GM18951 (cell line): ENCODE measurements at regions not wholly inside any gene's neighbourhood (a gene's known extent, or its start where the extent isn't known, plus 50 kb on each side); places are given as distances from the start of the nearest gene placed in this dataset.

ENCODE experiments used
- POLR2A ChIP-seq: IDR thresholded peaks from 4 replicates; pipeline ENCODE4 v1.6.1; 2011; ENCODE audit warnings: mild to moderate bottlenecking; ENCODE audit not compliant: insufficient read length, insufficient read depth; ENCODE audit errors: extremely low read depth
- in situ Hi-C: fragments of 300-500 bp; cut with MboI; formaldehyde crosslinking; loops from one replicate; pipeline ENCODE4 v1.12.0; 2022; ENCODE audit warnings: low sequenced_read_pairs, mixed read lengths, inconsistent platforms; ENCODE audit not compliant: unreplicated experiment

DNA sequence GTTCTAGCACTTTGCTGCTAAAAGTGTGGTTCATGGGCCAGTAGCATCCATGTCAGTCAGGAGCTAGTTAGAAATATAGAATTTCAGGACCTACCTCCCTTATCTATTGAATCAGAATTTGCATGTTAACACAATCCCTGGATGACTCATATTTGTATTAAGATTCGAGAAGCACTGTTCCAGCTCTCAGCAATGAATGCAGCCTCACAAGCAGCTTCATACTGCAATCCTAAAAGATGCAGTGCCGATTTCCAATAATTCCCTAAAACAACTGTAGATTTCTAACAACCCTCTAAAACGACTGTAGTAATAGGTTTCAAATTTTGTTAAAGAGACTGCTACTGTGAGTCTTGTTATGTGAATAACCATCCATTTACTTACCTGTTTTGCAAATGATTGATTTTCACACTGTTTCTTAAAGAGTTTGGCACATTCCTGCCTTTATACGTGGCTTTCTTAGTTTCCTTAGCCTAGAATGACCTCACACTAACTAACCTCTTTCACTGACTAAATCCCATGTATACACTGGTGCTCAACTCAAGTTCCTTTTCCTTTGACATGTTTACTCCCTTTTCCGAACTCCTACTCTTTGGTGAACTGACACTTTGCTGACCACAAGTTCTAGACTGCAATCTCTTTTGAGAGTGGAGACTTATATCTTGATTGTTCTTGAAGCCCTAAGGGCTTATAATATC, 511.8 kb downstream of the METTL15 start:
- in situ Hi-C loops, result no loop called here
- TF ChIP-seq POLR2A, result no peak

DNA sequence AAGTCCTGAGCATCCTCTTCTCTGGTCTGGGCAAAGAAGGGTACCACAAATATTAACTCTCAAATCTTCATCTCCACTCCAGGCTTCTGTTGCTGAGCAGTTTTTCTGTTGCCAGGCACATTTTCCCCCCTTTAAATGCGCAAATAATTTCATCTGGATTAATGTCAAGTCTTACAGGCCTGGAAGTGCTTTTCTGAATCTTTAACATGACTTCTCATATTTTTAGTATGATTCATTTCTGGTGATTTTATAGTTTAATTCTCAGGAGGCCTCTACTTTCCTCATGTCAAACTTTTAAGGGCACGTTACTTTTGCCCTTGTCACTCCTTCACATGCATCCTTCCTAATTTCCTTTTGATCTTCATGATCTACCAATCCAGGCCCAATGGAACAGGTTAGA, 510.2 kb downstream of the METTL15 start:
- TF ChIP-seq POLR2A, result no peak
- in situ Hi-C loops, result no loop called here

DNA sequence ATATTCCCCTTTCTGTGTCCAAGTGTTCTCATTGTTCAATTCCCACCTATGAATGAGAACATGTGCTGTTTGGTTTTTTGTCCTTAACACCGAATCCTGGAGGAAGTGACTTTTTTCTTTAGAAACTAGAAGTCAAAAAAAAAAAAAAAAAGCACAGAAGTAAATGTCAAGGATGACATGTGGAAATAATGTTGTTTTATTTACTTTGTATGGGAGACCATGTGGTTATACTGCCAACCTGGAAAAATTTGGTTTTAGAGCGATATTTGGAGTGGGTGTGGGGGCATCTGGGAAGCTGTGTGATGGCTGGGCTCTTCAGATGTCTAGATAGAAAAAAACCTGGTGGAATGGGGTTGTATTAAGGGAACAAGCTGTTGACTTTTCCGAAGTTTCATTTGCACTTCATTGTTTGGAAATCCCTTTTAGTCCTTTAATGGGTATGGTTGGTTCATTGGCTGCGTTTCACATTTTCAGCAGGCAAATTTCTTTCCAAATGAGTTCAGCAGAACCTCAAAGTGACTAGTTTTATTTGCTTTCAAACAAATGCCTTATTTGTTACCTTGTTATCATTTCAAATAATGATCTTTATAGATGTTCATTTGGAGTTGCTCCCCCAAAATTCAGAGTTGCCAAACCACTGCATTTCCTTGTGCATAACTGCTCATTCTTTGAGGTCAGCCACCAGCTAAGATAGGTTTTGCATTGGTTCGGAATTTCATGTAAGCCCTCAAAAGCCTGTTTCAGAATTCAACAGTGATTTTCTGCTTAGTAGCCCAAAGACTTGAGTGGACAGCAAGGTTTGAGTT, 508.2 kb downstream of the METTL15 start:
- in situ Hi-C loops, result no loop called here
- no peak for TF ChIP-seq POLR2A

DNA sequence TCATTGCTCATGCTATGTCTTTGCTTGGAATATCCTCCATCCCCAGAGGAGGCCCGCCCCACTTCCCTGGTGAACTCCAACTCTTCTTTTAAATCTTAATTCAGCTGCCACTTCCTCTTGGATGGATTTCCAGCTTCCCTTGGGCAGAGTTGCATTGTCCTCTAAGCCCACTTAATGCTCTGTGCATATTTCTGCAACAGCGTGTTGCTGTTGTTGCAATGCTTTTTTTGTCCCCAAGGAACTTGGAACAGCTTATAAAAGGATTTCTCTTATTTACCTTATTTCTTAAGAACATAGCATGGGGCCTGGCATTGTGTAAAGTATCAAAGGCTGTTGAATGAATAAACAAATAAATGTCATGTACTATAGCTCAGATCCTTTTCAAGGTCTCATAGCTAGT, 507.4 kb downstream of the METTL15 start:
- in situ Hi-C loops, result no loop called here
- TF ChIP-seq POLR2A, result no peak

DNA sequence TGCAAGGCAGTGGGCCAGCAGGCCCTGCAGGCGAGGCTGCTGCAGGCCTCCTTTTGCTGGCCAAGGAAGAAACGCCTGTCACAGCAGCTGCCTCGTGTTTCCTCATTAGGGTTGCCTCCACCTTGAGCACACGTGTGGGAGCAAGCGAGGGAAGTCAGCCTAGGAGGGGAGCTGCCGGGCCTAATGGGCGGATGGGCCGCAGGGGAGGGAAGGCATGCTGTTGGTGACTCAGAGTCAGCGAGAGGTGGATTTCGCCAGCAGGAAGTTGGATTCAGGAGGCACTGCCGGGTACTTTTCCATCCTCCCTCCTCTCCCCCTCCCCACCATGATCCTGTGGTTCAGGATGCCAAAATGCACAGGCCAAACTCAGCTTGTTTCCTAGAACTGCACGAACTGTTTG, 498.7 kb downstream of the METTL15 start:
- TF ChIP-seq POLR2A, result no peak
- in situ Hi-C loops, result no loop called here

DNA sequence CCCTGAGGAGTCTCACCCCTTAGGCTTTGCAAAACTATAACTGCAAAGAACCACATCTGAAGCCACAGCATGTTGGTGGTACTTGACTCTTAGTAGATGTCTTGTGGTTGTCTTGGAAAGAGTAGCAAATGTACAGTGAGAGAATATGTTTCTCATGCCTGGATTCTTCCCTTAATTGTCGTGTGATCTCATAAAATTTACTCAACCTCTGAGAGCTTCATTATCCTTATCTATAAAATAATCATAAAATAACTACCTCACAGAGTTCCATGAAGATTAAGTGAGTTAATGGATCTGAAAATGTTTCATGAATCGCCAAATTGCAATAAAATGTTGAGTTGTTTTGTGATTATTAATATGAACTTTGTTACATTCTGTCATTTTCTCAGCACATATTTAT, 491.5 kb downstream of the METTL15 start:
- no peak for TF ChIP-seq POLR2A
- in situ Hi-C loops, result no loop called here

DNA sequence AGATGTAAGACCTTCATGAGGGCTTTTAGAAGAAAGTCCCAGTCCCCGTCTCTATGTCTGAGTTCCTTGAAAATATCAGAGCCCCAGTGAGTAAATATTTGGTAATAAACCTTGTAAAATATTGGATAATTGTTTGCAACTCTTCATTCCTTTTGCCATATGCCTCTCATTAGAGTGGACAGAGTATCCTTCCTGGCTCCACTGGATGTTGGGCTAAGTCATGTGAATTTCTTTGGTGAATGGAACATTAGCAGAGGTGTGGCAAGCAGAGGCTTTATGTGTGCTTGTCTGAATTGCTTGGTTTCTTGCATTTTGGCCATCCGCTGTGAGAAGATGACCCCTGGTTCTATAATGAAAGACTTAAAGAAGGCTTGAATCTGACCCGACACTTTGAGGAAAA, 490.3 kb downstream of the METTL15 start:
- TF ChIP-seq POLR2A, result no peak
- in situ Hi-C loops, result no loop called here

DNA sequence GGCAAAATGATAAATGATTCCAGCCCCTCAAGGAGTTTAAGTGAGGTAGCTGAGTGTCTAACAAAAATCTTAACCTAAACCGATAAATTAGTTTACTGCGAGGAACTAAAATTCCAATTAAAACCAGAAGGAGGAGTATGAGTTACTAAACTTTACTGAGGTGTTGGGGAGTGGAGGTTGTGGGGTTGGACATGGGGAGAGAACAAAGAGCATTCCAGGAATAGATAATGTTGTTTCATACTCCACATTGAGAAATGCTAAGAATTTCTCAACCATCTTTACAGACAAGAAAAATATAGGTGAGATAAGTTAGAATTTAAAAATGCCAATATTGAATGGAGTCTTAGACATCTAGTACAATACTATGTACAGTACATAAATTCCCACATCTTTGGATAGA, 488.6 kb downstream of the METTL15 start:
- TF ChIP-seq POLR2A, result no peak
- in situ Hi-C loops, result no loop called here

DNA sequence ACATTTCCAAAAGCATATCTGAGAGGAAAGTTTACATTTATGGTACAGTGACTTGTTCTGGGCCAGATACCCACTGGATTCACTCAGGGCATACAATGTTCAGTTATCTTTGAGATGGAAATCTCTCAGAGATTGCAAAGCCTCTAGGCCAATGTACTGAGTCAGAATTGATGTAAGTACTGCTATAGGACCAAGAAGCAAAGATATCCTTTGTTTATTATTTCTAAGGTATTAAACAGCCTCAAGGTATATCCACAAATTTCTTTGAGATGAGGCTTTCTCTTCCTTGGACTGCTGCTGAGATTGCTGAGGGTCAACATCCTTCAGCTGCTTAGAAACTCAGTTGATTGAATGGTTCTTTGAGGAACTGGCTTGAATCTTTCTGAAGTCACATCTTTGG, 484.0 kb downstream of the METTL15 start:
- in situ Hi-C loops, result no loop called here
- TF ChIP-seq POLR2A, result no peak

DNA sequence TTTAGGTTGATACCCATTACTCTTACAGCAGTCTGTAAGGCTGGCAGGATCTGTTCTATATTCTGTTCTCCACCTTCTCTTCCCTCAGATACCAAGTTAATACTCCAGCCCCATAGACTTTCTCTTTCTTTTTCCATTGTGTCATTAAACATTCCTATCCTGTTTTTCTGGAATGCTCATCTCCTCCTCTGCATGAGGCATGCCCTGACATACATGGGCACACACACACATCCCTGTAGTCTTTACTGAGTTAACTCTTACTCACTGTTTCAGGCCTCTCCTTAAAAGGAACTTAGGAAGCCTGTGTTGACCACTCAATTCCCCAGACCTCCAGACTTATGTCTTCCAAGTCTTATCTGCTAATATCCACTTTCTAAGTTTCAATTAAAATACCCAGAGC, 476.8 kb downstream of the METTL15 start:
- TF ChIP-seq POLR2A, result no peak
- in situ Hi-C loops, result no loop called here

DNA sequence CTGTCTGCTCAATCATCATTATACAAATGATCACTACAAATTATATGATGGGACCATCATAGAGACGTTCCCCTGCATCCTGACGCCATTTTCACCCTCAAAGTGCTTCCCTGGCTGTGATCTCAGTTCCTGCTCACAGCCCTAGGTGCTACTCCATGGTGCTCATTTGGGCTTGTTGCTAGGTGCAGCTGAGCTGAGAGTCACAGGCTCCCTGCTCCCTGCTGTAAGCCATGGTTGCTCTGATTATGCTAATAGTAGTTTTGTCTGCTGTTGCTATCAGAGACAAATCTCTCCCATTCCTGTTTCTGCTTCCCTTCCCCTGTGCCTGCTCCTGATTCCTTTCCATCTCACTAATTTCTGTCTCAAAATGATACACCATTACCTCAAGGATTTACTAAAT, 474.3 kb downstream of the METTL15 start:
- in situ Hi-C loops, result no loop called here
- TF ChIP-seq POLR2A, result no peak

DNA sequence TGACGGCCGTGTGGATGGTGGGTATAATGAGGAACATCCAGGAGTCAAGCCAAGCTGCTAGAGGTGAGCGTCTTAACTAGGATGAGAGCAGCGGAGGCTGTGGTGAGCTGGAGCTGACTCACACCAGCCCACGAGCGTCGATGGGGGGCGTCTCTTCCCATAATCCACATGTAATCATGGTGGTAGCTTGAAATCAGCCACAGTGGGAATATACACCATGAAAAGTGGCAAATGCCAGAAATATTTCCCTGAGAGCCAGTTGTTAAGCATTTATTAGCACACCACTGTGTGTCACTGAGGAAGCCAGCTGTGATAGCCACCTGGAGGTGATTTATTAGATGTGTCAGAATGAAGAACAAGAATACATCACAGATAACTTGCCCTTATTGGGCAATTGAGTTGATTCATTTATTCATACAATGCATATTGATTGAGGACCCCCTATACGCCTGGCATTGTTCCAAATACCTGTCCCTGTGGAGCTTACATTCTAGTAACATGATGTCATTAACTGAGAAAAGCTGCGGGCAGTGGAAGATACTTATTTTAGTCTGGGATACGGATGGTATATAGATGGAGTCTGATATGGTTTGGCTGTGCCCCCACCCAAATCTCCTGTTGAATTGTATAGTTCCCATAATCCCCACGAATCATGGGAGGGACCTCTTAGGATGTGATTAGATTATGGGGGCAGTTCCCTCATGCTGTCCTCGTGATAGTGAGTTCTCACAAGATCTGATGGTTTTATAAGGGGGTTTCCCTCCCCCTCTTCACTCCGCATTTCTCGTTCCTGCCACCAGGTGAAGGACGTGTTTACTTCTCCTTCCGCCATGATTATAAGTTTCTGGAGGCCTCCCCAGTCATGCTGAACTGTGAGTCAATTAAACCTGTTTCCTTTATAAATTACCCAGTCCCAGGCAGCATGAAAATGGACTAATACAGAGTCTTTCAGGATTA, 473.4 kb downstream of the METTL15 start:
- TF ChIP-seq POLR2A, result no peak
- in situ Hi-C loops, result no loop called here

DNA sequence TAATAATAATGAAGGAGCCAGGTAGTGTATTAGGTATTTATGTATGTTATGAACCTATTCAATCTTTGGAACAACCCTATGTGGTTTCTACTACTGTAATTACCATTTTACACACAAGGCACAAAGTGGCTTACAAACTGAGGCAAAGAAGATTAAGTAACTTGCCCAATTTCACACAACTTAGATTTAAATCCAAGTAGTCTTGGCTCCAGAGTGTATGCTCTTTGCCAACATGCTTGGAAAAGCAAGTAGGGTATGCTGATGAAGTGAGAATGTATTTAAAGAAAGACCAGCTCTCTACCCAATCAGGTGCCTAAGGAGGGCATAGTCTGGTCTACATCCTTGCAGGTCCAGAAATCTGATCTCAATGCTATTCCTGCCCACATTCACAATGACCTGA, 463.2 kb downstream of the METTL15 start:
- no peak for TF ChIP-seq POLR2A
- in situ Hi-C loops, result no loop called here

DNA sequence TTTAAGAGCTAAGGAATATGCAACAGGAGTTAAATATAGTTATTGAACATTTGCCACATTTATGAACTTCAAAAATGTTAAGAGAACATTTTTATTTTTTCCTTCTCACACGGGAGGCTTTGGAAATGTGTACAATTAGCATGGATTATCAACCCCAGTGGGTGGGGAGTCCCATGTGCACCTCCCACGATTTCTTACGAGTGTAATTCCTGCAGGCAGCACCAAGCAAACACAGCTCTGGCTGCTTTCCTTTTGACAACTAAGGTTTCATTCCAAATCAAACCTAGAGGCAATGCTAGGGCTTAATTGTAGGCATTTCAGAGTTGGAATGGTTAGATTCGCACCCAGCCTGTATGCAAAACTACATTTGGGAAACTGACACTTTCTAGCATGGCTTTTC, 460.9 kb downstream of the METTL15 start:
- in situ Hi-C loops, result no loop called here
- TF ChIP-seq POLR2A, result no peak
